HG02798 (cell line): ENCODE measurements at regions not wholly inside any gene's neighbourhood (a gene's known extent, or its start where the extent isn't known, plus 50 kb on each side); places are given as distances from the start of the nearest gene placed in this dataset.

ENCODE experiments used
- ATAC-seq: cut with Tn5 transposase; IDR thresholded peaks from one replicate; pipeline ENCODE4 v1.9.1; 2021; ENCODE audit warnings: mild to moderate bottlenecking; ENCODE audit not compliant: unreplicated experiment, poor library complexity

- ATAC-seq = no peak
These were observed 267.1 kb downstream of the C16orf95 start for GRCh38 chr16:87050142-87050541.

- no peak for ATAC-seq
These were observed 265.5 kb downstream of the C16orf95 start for GRCh38 chr16:87051526-87052320.

DNA sequence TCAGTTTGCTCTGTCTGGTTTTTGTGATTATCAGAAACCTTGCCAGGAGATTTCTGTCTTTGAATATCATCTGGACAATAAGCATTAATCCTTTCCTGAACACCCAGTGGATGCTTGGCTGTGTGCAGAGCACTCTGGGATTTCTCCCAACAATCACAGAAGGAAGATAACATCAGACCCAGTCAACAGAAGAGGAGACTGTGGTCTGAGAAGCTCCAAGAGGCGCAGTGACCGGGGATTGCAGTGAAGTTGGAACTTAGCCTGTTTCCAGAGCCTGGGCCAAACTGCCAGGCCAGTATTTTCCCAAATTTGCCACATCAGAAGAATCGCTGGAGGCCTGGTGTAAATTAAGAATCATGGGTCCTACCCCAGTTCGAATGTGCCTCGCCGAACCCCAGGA is 264.7 kb downstream of the C16orf95 start:
- no peak for ATAC-seq

DNA sequence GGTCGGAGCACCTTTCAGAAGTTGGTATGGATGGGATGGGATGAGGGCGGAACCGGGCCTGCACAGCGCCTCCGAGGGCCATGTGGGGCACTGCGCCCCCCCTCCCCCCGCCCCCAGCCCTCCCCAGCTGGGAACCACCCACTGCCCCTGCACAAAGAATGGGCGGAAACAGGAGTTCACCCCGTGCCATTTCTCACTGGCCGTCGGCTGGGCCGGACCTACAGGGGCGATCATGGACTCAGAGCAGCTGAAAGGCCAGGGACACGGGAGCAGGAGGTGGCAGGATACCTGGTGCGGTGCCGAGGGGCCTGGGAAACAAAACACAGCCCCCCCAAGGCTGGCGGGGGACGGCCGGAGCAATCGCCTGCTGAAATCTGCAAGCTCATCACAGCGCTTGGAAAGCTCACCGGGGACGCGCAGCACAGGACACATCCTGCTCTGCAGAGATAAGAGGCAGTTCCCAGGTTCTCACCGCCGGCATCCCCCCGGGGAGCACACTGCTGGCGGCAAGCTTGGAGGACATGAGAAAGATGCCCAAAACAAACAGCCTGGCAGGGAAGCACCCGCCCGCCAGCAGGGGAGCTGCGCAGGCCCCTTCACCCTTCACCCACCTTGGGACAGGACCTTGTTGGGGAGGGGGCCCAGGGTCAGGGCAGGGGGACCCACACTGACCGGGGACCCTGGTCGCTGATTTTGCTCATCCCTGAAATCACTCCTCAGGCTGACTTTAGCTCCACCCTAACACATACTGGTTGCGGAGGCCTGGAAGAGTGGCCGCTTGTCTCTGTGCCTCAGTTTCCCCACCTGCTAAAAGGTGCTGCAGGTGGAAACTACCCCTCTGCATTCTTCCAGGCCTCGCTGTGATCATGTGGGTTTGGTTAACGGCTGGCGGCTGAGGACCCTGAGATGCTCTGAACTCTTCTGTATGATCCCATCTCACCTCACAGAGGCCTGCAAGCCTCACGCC is 263.9 kb downstream of the C16orf95 start:
- ATAC-seq = no peak

DNA sequence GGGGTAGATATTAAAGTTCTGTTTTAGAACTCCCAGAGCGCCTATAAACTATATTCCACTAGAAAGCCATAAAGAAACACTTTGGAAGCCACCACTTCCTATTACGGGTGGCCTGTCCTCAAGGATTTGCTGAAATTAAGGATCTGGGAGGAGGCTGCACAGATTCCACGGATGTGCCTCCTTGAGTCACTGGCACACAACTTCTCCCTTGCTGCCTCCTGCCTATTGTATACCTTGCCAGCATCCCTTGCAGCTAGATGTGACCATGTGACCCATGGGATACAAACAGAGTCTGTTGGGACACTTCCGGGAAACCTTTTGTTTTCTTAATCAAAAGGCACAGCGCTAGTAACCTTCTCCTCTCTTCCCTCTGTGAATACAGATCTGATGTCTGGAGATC is 263.0 kb downstream of the C16orf95 start:
- no peak for ATAC-seq

DNA sequence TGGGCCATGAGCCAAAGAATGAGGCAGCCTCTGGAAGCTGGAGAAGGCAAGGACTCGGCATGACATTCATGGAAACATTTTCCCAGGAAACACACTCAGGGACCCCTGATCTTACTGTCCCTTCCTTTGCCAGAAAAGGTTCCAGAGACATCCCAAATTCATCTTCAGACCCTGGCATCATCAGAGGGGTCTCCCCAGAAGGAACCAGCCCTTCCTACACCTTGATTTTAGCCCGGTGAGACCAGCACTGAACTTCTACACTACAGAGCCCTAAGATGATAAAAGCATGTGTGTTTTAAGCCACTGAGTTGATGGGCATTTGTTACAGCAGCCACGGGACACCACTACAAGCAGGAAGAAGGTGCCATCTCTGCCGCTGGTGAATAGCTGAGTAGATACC is 262.3 kb downstream of the C16orf95 start:
- no peak for ATAC-seq

DNA sequence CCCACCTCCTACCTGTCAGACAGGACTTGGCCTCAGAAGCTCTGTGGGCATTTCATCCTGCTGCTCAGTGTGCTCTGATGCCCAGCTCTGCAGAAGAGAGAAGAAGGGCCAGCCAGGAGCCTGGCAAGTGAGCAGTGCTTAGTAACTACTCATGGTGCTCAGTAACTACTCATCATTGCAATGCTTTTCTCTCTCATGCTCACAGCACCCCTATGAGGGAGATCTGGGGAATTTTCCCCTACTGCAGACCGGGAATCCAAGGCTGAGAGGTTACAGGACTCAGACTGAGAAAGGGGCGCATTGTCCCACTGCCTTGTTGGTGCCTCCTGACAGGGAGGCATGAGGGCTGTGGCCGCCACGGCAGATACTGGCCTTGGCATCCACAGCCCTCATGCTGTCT is 261.1 kb downstream of the C16orf95 start:
- no peak for ATAC-seq

DNA sequence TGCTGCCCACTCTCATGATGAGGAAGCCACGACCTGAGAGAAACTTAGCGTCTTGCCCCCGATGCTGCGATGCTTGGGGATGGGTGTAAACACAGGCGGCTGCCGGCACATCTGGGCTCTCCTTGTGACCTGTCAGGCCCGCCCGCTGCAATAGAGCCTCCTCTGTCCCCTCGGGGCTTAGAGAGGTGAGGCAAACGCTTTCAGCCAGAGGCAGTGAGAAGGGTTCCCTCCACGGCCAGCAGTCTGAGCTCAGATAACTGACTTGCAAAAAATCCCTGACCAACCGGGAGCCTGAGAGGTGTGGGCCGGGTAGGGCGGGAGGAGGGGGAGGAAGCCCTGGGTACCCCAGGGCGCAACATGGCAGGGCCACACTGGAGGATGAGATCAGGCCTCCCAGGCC is 260.6 kb downstream of the C16orf95 start:
- ATAC-seq = no peak

- ATAC-seq = no peak
These were observed 259.8 kb downstream of the C16orf95 start for GRCh38 chr16:87057211-87057881.

DNA sequence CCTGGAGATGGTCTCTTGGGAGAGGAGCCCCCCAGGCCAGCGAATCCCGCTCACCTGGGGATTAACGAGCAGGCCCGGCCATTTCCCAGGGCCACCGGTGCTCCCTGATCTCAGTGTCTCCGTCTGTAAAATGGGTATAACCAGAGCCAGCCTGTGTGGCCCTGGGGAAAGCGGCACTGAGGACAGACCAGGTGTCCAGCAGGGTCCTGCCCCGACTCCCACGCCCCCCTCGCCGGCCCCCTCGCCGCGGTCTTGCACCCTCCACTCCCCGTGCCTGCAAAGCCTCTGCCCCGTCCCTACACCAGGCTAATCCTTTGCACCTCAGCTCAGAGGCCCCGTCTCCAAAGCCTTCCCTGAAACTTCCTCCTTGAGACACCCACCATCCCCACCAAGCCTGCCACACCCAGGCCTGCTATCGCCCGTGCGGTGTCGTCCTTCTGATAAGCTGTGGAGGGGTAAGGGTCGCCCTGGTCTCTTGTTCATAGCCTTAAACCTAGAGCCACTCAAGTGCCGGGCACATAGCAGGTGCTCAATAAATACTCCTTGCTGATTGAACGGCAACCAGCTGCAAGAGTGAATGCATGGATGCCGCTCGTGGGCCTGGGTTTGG is 259.1 kb downstream of the C16orf95 start:
- ATAC-seq = no peak

- ATAC-seq = no peak
These were observed 258.4 kb downstream of the C16orf95 start for GRCh38 chr16:87058728-87059250.

DNA sequence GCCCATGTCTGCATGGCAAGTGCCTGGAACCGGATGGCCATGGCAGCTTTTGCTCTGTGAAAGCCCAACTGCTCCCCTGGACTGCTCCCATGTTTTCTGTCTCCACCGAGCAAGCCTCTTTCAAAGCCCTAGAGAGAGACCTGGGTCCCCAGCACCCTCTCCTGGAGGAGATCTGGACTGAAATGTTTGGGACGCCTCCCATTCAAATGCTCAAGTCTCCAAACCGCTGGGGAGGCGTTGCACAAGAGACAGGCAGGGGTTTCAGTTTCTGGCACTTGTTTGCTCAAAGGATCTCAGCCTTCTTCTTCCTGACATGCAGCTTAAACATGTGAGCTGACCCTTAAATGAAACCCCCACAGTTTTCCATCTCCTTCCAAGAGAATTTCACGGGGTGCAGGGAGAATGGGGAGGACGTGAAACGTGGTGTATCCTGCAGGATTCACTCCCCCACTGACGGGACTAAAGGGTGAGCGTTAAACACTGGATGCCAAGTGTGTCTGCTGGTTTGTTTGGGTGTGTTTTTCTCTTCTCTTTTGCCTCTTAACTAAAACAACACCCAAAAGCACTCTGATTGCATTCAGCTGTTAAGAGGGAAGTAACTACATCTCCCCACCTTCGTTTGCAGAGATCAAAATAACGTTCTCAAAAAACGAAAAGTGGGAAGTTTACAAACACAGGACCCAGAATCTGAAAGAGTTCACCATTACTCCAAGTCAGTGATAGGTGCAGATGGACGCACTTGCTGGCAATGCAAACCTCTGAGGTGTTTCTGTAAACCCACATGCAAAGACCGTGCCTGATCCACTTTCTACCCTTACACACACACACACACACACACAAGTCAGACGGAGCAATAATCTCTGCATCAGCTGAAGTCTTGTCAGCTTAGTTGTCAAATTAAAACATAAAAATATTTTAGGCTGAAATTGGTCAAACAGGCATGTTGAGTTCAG is 256.9 kb downstream of the C16orf95 start:
- ATAC-seq = no peak

- ATAC-seq = no peak
These were observed 255.8 kb downstream of the C16orf95 start for GRCh38 chr16:87061243-87061920.

GRCh38 chr16:87062569-87063442 is 254.4 kb downstream of the C16orf95 start:
- ATAC-seq = no peak

DNA sequence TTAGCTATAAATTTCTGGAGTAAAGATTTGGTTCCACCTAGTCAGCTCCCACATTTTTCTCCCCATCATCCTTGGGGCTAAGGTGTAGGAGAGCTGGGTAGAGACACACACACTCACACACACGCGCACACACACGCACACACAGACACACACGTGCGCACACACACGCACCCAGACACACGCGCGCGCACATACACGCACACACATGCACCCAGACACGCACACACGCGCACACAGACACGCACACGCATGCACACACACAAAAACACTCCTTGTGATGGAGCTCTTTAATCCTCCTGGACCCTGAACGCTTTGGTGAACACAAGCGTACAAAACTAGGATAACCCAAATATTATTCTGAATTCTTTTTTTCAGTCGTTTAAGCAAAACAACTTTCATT is 253.6 kb downstream of the C16orf95 start:
- no peak for ATAC-seq

- ATAC-seq = no peak
These were observed 252.3 kb downstream of the C16orf95 start for GRCh38 chr16:87064731-87065445.
